ENCODE measurements at regions not wholly inside any gene's neighbourhood (a gene's known extent, or its start where the extent isn't known, plus 50 kb on each side); places are given as distances from the start of the nearest gene placed in this dataset.

GRCh38 chr7:67636348-67637022, 639.9 kb downstream of the TYW1 start:
- Histone ChIP-seq H3K27me3 (ENCODE audit: control insufficient read depth, insufficient read depth, low read length) (no peaks in the 10 kb centered on the region), H2AK5ac (ENCODE audit: low read depth, low read length) (no peak overlapping the region), H4K20me1 (ENCODE audit: insufficient read depth, low read length) (no peaks in the 10 kb centered on the region), H4K5ac (ENCODE audit: low read depth, low read length) (no peak overlapping the region), H3K4me1 (ENCODE audit: control insufficient read depth, insufficient read depth, low read length) (no peaks in the 10 kb centered on the region), H4K91ac (ENCODE audit: insufficient read depth, low read depth, low read length) (no peak overlapping the region), H2AFZ (replicated peaks; ENCODE audit: low read length, poor library complexity) (no peak overlapping the region), H3K4me3 (ENCODE audit: insufficient read depth, low read depth, low read length) (no peak overlapping the region), H3K18ac (ENCODE audit: low read depth, low read length) (no peak overlapping the region), H2AK9ac (replicated peaks; ENCODE audit: low read depth, low read length, poor library complexity) (no peak overlapping the region), H3K36me3 (ENCODE audit: control insufficient read depth, insufficient read depth, low read length) (no peaks in the 10 kb centered on the region), H3K9me1 (ENCODE audit: insufficient read depth, low read length) (no peaks in the 10 kb centered on the region), H3K9ac (ENCODE audit: low read depth, low read length) (no peak overlapping the region), H3K23ac (ENCODE audit: low read depth, low read length) (no peak overlapping the region), H2BK5ac (ENCODE audit: low read depth, low read length, poor library complexity, severe bottlenecking) (no peak overlapping the region), H2BK15ac (ENCODE audit: low read depth, low read length) (no peak overlapping the region), H3K56ac (ENCODE audit: extremely low read depth, insufficient read depth, low read length) (no peak overlapping the region), H3K4me2 (ENCODE audit: low read depth, low read length) (no peak overlapping the region), H4K8ac (ENCODE audit: low read depth in 2 of 2, low read length in 2 of 2) (no peak overlapping the region), H3K9me3 (ENCODE audit: control insufficient read depth, insufficient read depth, low read length) (peaks cover 14% of the 10 kb centered on the region; the same call in 1 of the 2 replicates), H3K79me1 (ENCODE audit: low read depth in 1 of 2, low read length in 2 of 2) (no peaks in the 10 kb centered on the region), H3K14ac (replicated peaks; ENCODE audit: low read depth, low read length) (no peak overlapping the region), H2BK120ac (ENCODE audit: low read depth, low read length) (no peak overlapping the region), H3K27ac (ENCODE audit: insufficient read depth, low read length) (no peak overlapping the region), H3K4ac (ENCODE audit: low read depth, low read length) (no peak overlapping the region), H2BK20ac (ENCODE audit: low read depth, low read length) (no peak overlapping the region)
- intact Hi-C loops (cut with micrococcal nuclease) (no loop called here), in situ Hi-C loops (cut with MboI; ENCODE audit: low sequenced_read_pairs) (no loop called here), dilution Hi-C loops (cut with HindIII; ENCODE audit: low sequenced_read_pairs, unreplicated experiment) (no loop called here)
- ATAC-seq (ENCODE audit: low read depth) (no peak), DNase-seq (no peak)
- TF ChIP-seq MAFK (IDR thresholded peaks at IDR 0.05; ENCODE audit: low read depth, low read length) (no peak), CTCF (conservative IDR thresholded peaks at IDR 0.05; ENCODE audit: low read depth, low read length) (no peak), BHLHE40 (IDR thresholded peaks at IDR 0.05; ENCODE audit: low read depth, low read length) (no peak), CEBPB (IDR thresholded peaks at IDR 0.05; ENCODE audit: low read depth, low read length) (no peak), SMC3 (IDR thresholded peaks at IDR 0.05; ENCODE audit: low read depth, low read length) (no peak), MAZ (IDR thresholded peaks at IDR 0.05; ENCODE audit: borderline replicate concordance, low read depth, low read length) (no peak), FOS (IDR thresholded peaks at IDR 0.05; ENCODE audit: low read depth, low read length) (no peak), NFE2L2 (IDR thresholded peaks at IDR 0.05; ENCODE audit: low read depth, low read length) (no peak), RCOR1 (IDR thresholded peaks at IDR 0.05; ENCODE audit: insufficient replicate concordance, low read length) (no peak), RFX5 (IDR thresholded peaks at IDR 0.05; ENCODE audit: low read depth, low read length) (no peak), CHD1 (IDR thresholded peaks at IDR 0.05; ENCODE audit: low read depth, low read length) (no peak), POLR2A (IDR thresholded peaks at IDR 0.05; ENCODE audit: low read depth, low read length) (no peak), USF2 (IDR thresholded peaks at IDR 0.05; ENCODE audit: low read depth, low read length) (no peak)
- POLR2A ChIA-PET (ENCODE audit: unreplicated experiment): no interaction called here
- CTCF ChIA-PET: no interaction called here
- 60% methylated on average over 1 of the region's 6 CpGs; no CpG with 5 or more reads in 1 of the 2 experiments for WGBS, 2 experiments (ENCODE audit: extremely low coverage in 2 of 2, insufficient read length in 1 of 2)
- BruUV-seq (replicated peaks): no TSS peak

Measured in IMR-90 (cell line).